RWPE1 (cell line): ENCODE measurements at regions not wholly inside any gene's neighbourhood (a gene's known extent, or its start where the extent isn't known, plus 50 kb on each side); places are given as distances from the start of the nearest gene placed in this dataset.

ENCODE experiments used
- CTCF ChIA-PET: fragments of 350-600 bp; sonication (Branson Sonifier 250); formaldehyde crosslinking; extraction: SDS; loops from one replicate; lab custom pipeline; 2021; lab: Yijun Ruan, JAX
- POLR2A ChIA-PET: fragments of 400-600 bp; formaldehyde crosslinking; extraction: SDS; loops from one replicate; lab custom pipeline; 2020; ENCODE audit warnings: antibody characterized with exemption; ENCODE audit not compliant: low non-redundant PET; lab: Yijun Ruan, JAX
- DNase-seq: peaks from one replicate; pipeline ENCODE4 v3.0.0; 2012; ENCODE audit warnings: low spot score
- H3K27ac ChIP-seq: fragments of 450-650 bp; 2 replicates; pipeline ENCODE4 v1.5.1; 2017
- TF ChIP-seq, protein P1 (sequence below): fragments of 450-650 bp; conservative IDR thresholded peaks from 2 replicates; pipeline ENCODE4 v1.5.1; 2017; ENCODE audit warnings: low read depth, mild to moderate bottlenecking

DNA sequence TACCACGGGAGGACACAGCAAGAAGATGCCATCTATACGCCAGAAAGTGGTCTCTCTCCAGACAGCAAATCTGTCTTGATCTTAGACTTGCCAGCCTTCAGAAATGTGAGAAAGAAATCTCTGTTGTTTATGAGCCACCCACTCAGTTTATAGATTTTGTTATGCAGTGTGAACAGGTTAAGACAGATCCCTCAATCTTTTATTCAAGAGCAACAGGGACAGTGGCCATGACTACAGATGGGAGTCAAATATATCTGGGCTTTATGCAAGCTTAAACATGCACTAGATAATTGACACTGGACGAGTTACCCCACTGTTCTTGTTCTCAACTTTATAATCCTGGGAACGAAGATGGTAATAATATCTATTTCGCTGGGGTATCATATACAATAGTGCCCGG is 288.7 kb downstream of the RPAP3 start:
- TF ChIP-seq, protein P1, sequence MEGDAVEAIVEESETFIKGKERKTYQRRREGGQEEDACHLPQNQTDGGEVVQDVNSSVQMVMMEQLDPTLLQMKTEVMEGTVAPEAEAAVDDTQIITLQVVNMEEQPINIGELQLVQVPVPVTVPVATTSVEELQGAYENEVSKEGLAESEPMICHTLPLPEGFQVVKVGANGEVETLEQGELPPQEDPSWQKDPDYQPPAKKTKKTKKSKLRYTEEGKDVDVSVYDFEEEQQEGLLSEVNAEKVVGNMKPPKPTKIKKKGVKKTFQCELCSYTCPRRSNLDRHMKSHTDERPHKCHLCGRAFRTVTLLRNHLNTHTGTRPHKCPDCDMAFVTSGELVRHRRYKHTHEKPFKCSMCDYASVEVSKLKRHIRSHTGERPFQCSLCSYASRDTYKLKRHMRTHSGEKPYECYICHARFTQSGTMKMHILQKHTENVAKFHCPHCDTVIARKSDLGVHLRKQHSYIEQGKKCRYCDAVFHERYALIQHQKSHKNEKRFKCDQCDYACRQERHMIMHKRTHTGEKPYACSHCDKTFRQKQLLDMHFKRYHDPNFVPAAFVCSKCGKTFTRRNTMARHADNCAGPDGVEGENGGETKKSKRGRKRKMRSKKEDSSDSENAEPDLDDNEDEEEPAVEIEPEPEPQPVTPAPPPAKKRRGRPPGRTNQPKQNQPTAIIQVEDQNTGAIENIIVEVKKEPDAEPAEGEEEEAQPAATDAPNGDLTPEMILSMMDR = no peak
- CTCF ChIA-PET = no interaction called here
- POLR2A ChIA-PET = no interaction called here
- peak; percentile 61 for DNase-seq
- H3K27ac ChIP-seq = no peak overlapping the region

DNA sequence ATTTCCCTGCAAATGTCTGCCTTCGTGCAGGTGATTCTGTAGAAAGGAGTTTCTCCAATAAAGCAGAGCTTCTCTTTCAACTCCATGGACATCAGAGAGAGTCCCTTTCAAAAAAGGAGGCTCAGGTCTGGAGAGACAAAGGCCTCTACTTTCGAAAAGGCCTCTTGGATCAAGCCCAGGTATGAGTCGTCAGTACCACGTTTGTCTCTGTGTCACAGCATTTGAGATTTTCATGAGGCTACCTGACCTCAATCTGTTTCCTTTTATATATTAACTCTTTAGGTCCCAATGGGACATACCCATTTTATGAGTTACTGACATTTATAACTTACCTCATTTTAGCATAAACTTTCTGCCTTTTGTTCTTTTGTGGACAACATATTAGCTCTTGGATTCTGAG is 290.8 kb downstream of the RPAP3 start:
- no peak for DNase-seq
- CTCF ChIA-PET = no interaction called here
- TF ChIP-seq, protein P1 = no peak
- no peak overlapping the region for H3K27ac ChIP-seq
- POLR2A ChIA-PET = no interaction called here

DNA sequence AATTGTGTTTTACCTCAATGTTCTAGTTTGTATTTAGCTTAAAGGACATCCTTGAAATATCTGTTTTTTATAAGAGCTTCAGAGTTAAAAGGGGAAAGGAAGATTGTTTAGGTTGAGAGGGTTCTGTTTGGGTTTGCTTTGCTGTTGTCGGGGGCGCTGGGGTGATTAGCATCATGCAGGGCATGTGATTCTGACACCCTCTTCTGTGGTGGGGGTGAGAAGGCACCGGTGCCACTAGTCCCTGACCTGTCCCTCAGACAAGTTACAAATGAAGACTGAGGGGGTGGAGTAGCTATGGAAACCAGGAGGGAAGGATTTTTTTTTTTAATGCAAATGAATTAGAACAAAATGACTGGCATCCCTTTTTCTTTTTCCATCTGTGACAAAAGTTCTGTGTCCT is 291.3 kb downstream of the RPAP3 start:
- DNase-seq = no peak
- POLR2A ChIA-PET = no interaction called here
- TF ChIP-seq, protein P1 = no peak
- H3K27ac ChIP-seq = no peak overlapping the region
- CTCF ChIA-PET = no interaction called here

DNA sequence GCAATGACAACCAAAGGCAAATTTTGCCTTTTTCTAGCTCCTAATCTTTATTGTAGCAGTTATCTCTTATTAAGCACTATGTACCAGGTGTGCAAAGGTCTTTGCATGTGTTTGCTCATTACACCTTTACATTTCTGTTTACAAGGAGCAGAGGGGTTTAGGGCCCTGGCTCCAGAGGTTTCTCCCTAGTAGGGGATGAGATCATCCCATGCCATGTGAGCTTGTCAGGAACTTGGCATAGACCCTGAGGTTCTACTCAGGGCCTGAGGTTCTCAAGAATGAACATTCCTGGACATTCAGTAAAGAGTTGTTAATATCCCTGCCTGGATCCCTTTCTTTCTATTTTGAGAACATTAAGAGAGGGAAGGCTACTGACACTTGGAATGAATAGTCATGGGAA is 292.0 kb downstream of the RPAP3 start:
- no peak overlapping the region for H3K27ac ChIP-seq
- DNase-seq = no peak
- ChIA-PET CTCF (no interaction called here), POLR2A (no interaction called here)
- TF ChIP-seq, protein P1 = no peak

DNA sequence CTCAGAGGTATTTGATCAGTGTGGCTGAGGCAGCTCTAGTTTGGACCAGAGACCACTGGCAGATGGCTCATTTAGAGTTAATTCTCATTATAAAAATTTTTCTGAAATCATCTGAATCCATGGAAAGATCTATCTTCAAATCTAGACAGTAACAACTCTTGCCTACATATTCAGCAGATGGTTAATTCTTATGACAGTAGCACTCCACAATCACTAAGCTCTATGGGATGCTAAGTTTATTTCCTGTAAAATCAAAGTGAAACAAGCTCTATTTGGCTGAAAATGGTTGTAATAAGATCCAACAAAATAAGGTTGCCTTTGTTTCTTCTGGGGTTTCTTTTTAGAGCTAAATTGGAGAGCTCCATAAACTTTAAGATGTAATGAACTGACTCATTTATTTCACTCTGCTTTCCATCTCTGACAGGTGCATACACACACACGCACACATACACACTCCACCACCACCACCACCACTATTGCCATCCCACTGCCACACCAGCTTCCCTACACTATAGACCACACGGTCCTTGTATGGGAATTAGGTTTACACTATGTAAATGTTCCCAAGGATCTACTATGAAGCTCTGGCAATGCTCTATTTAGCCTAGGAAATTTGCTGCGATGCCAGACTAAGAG is 293.1 kb downstream of the RPAP3 start:
- ChIA-PET CTCF (interaction anchor here (0.7 to 1.0 kb wide), 2 partner anchors 14 to 337 kb away, joined by 3 read pairs; no protein-coding TSS in a partner anchor), POLR2A (interaction anchor here (0.6 kb wide), 1 partner anchor 1029 kb away, joined by 3 read pairs; no protein-coding TSS in a partner anchor)
- DNase-seq = no peak
- TF ChIP-seq, protein P1 = no peak
- no peak overlapping the region for H3K27ac ChIP-seq

DNA sequence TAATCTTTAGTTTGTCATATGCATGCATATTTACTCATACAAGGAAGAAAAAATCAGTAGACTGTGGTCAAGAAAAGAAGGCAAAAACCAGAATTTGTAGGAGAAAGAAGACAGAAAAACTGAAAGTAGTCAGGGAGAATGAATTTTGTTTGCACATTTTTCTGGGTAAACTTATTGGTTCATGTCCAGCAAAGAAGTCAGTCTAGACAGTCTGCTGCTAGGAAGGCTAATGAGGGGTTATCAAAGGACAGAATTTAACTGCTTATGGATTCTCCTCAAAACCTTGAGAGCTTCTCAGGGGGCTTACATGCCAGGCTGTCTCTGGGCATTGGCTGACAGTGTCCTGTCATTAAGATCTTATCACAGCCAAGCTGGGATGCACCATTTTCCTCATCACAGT is 293.9 kb downstream of the RPAP3 start:
- H3K27ac ChIP-seq = no peak overlapping the region
- POLR2A ChIA-PET = no interaction called here
- TF ChIP-seq, protein P1 = no peak
- CTCF ChIA-PET = interaction anchor here (0.6 to 0.7 kb wide), 2 partner anchors 332 to 336 kb away, joined by 3 to 4 read pairs; no protein-coding TSS in a partner anchor
- no peak for DNase-seq
